OCI-LY1 (cell line): ENCODE measurements at regions not wholly inside any gene's neighbourhood (a gene's known extent, or its start where the extent isn't known, plus 50 kb on each side); places are given as distances from the start of the nearest gene placed in this dataset.

Experiments
- H2AFZ ChIP-seq: fragments of 200-600 bp; sonication (generic), shearing (Covaris generic); 2 replicates; pipeline ENCODE4 v1.6.0; 2014; ENCODE audit warnings: antibody characterized with exemption, mild to moderate bottlenecking, low read length
- H3F3A ChIP-seq: fragments of 200-600 bp; sonication (generic), shearing (Covaris generic); 2 replicates; pipeline ENCODE4 v1.6.0; 2014; ENCODE audit warnings: mild to moderate bottlenecking, antibody characterized with exemption, low read length, moderate library complexity; ENCODE audit not compliant: insufficient read depth
- H3K27ac ChIP-seq: fragments of 200-600 bp; sonication (generic); 2 replicates; pipeline ENCODE4 v1.5.1; 2014; ENCODE audit warnings: low read length, mixed run types, mild to moderate bottlenecking, low read depth; ENCODE audit not compliant: poor library complexity, severe bottlenecking
- H3K27me3 ChIP-seq: fragments of 200-600 bp; sonication (generic); 2 replicates; pipeline ENCODE4 v1.6.0; 2014; ENCODE audit warnings: antibody characterized with exemption, mild to moderate bottlenecking, low read length, moderate library complexity; ENCODE audit not compliant: insufficient read depth
- H3K36me3 ChIP-seq: fragments of 200-600 bp; sonication (generic); 2 replicates; pipeline ENCODE4 v1.6.1; 2014; ENCODE audit warnings: mild to moderate bottlenecking, antibody characterized with exemption, low read length, moderate library complexity, mixed read lengths; ENCODE audit not compliant: insufficient read depth
- H3K4me1 ChIP-seq: fragments of 200-600 bp; sonication (generic); 2 replicates; pipeline ENCODE4 v1.5.1; 2014; ENCODE audit warnings: mild to moderate bottlenecking, low read length, moderate library complexity; ENCODE audit not compliant: insufficient read depth, severe bottlenecking
- H3K4me2 ChIP-seq: fragments of 200-600 bp; sonication (generic), shearing (Covaris generic); 2 replicates; pipeline ENCODE4 v1.6.1; 2014; ENCODE audit warnings: low read length
- H3K4me3 ChIP-seq: fragments of 200-600 bp; sonication (generic); 2 replicates; pipeline ENCODE4 v1.5.1; 2014; ENCODE audit warnings: low read length, low read depth, mild to moderate bottlenecking, mixed read lengths; ENCODE audit not compliant: poor library complexity, severe bottlenecking
- H3K79me2 ChIP-seq: fragments of 200-600 bp; shearing (Covaris generic); 2 replicates; pipeline ENCODE4 v1.6.1; 2016; ENCODE audit warnings: mixed run types, low read length, mixed read lengths; ENCODE audit not compliant: insufficient read depth
- H3K9ac ChIP-seq: fragments of 200-600 bp; sonication (generic), shearing (Covaris generic); 2 replicates; pipeline ENCODE4 v1.6.1; 2014; ENCODE audit warnings: mild to moderate bottlenecking, low read length, mixed read lengths
- H3K9me2 ChIP-seq: fragments of 200-600 bp; sonication (generic), shearing (Covaris generic); 2 replicates; pipeline ENCODE4 v1.6.1; 2014; ENCODE audit warnings: low read depth, mild to moderate bottlenecking, low read length, mixed read lengths
- H3K9me3 ChIP-seq: fragments of 200-600 bp; shearing (Covaris generic); 2 replicates; pipeline ENCODE4 v1.6.1; 2014; ENCODE audit warnings: low read length, mixed read lengths
- H4K20me1 ChIP-seq: fragments of 200-600 bp; sonication (generic), shearing (Covaris generic); 2 replicates; pipeline ENCODE4 v1.6.0; 2016; ENCODE audit warnings: mild to moderate bottlenecking, low read length; ENCODE audit not compliant: insufficient read depth
- EZH2 ChIP-seq: fragments of 200-600 bp; sonication (generic), shearing (Covaris generic); IDR thresholded peaks from 2 replicates; pipeline ENCODE4 v1.8.0; 2017; ENCODE audit warnings: borderline replicate concordance, mixed run types, mild to moderate bottlenecking, antibody characterized with exemption, low read length, moderate library complexity, mixed read lengths
- TF ChIP-seq, protein P1 (sequence below): fragments of 200-600 bp; sonication (generic), shearing (Covaris generic); IDR thresholded peaks from 2 replicates; pipeline ENCODE4 v1.5.1; 2017; ENCODE audit warnings: mild to moderate bottlenecking, antibody characterized with exemption, low read length, moderate library complexity, mixed read lengths

GRCh38 chrX:134101636-134102035, 116.2 kb upstream of the GPC3 start:
- no peaks in the 10 kb centered on the region for H4K20me1 ChIP-seq
- no peak overlapping the region for H3K9ac ChIP-seq
- no peak overlapping the region for H2AFZ ChIP-seq
- no peaks in the 10 kb centered on the region for H3K36me3 ChIP-seq
- H3K27me3 ChIP-seq: no peaks in the 10 kb centered on the region
- no peak overlapping the region for H3K4me2 ChIP-seq
- no peak overlapping the region for H3K4me3 ChIP-seq
- TF ChIP-seq, protein P1, sequence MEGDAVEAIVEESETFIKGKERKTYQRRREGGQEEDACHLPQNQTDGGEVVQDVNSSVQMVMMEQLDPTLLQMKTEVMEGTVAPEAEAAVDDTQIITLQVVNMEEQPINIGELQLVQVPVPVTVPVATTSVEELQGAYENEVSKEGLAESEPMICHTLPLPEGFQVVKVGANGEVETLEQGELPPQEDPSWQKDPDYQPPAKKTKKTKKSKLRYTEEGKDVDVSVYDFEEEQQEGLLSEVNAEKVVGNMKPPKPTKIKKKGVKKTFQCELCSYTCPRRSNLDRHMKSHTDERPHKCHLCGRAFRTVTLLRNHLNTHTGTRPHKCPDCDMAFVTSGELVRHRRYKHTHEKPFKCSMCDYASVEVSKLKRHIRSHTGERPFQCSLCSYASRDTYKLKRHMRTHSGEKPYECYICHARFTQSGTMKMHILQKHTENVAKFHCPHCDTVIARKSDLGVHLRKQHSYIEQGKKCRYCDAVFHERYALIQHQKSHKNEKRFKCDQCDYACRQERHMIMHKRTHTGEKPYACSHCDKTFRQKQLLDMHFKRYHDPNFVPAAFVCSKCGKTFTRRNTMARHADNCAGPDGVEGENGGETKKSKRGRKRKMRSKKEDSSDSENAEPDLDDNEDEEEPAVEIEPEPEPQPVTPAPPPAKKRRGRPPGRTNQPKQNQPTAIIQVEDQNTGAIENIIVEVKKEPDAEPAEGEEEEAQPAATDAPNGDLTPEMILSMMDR: no peak
- no peak for TF ChIP-seq EZH2
- no peak overlapping the region for H3K27ac ChIP-seq
- H3K79me2 ChIP-seq: no peaks in the 10 kb centered on the region
- H3K9me3 ChIP-seq: no peaks in the 10 kb centered on the region
- no peaks in the 10 kb centered on the region for H3K9me2 ChIP-seq
- H3F3A ChIP-seq: no peaks in the 10 kb centered on the region
- H3K4me1 ChIP-seq: no peaks in the 10 kb centered on the region

GRCh38 chrX:134115270-134115669, 121.7 kb upstream of the CCDC160 start:
- Histone ChIP-seq H3K4me1 (no peaks in the 10 kb centered on the region), H2AFZ (no peak overlapping the region), H3K79me2 (no peaks in the 10 kb centered on the region), H3K9me3 (no peaks in the 10 kb centered on the region), H3K27me3 (no peaks in the 10 kb centered on the region), H3K9me2 (no peaks in the 10 kb centered on the region), H3K4me2 (no peak overlapping the region), H4K20me1 (no peaks in the 10 kb centered on the region), H3K4me3 (no peak overlapping the region), H3K9ac (no peak overlapping the region), H3F3A (no peaks in the 10 kb centered on the region), H3K36me3 (no peaks in the 10 kb centered on the region), H3K27ac (no peak overlapping the region)
- no peak for TF ChIP-seq EZH2
- TF ChIP-seq, protein P1: no peak

DNA sequence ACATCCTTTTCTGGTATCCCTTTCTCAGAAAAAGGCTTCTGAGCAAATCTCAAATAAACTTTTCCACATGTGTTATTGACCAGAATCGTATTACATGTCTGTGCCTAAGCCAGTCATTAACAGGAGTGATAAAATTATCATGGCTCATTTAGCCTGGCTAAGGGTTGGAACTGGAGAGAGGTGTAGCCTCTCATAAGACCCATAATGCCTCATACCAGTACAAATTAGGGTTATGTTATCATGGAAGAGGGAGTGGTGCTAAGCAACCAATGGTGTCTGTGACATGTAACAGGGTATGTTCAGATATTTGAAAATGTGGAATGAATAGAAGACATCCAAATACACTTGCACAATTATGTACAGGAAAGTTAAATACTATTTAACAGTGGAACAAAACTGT, 99.6 kb upstream of the CCDC160 start:
- Histone ChIP-seq H2AFZ (no peak overlapping the region), H3K27me3 (no peaks in the 10 kb centered on the region), H3K9me2 (no peaks in the 10 kb centered on the region)

More for the DNA sequence above, 99.6 kb upstream of the CCDC160 start:
- no peak overlapping the region for H3K4me3 ChIP-seq
- no peak for TF ChIP-seq EZH2
- TF ChIP-seq, protein P1: no peak
- H3K36me3 ChIP-seq: no peaks in the 10 kb centered on the region
- H3K4me2 ChIP-seq: no peak overlapping the region
- no peak overlapping the region for H3K27ac ChIP-seq
- H3K9ac ChIP-seq: no peak overlapping the region
- no peaks in the 10 kb centered on the region for H3K79me2 ChIP-seq
- no peaks in the 10 kb centered on the region for H4K20me1 ChIP-seq
- no peaks in the 10 kb centered on the region for H3F3A ChIP-seq
- H3K4me1 ChIP-seq: no peaks in the 10 kb centered on the region
- no peaks in the 10 kb centered on the region for H3K9me3 ChIP-seq
